ENCODE measurements at regions not wholly inside any gene's neighbourhood (a gene's known extent, or its start where the extent isn't known, plus 50 kb on each side); places are given as distances from the start of the nearest gene placed in this dataset.

DNA sequence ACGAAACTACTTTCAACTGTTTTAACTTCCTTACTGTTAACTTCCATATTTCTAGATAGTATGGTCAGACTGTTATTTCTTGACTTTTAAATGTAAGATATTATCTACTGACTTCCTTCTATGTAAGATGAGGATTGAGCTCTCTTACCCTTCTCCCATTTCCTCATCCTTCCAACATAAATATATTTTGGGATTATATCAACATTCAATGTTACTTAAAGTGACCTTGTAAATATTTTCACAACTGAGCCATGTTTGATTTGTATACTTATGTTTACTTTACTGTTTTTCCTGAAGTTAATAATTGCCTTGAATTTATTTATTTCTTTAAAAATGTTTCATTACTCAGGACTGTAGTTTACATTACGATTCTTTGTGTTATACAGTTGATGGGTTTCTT lies 148.7 kb downstream of the ZIC5 start:
- no peaks in the 10 kb centered on the region for H3K4me1 ChIP-seq (ENCODE audit: control insufficient read depth in 2 of 2, insufficient read depth in 2 of 2, low read length in 2 of 2)
- no peaks in the 10 kb centered on the region for H3K36me3 ChIP-seq (ENCODE audit: control insufficient read depth in 2 of 2, insufficient read depth in 2 of 2, low read length in 1 of 2)
- WGBS: 95% methylated on average over 2 of the region's 2 CpGs
- no peaks in the 10 kb centered on the region for H3K9me3 ChIP-seq (ENCODE audit: control insufficient read depth in 2 of 2, insufficient read depth in 1 of 2, low read length in 1 of 2)
- no peak for DNase-seq (ENCODE audit: low read depth in 6 of 9, low spot score in 9 of 9)
- no peak overlapping the region for H3K4me3 ChIP-seq (ENCODE audit: low read length in 2 of 2)
- H3K27ac ChIP-seq (ENCODE audit: low read depth in 1 of 2, low read length in 1 of 2): no peak overlapping the region
- H3K27me3 ChIP-seq (ENCODE audit: control insufficient read depth in 2 of 2, insufficient read depth in 1 of 2, low read length in 1 of 2): peaks cover 0 to 3% of the 10 kb centered on the region in 2 donors

DNA sequence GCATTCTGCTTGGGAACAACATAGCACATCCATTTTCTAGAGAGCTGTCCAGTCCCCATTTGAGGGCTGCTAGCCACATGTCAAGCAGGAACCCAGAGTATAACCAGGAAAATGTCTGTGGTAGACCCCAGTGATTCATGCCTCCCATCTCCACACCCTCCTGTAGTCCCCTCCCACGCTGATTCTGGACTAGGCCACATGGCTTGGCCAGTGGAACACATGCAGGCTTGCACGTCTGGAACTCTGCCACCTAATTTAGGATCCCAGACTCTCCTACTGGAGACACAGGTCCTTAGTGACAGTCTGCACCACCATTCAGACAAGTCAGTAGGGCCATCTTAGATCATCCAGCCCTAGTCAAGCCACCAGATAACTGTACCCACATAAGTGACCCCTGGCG lies 149.8 kb downstream of the ZIC5 start:
- Histone ChIP-seq H3K36me3 (ENCODE audit: control insufficient read depth in 2 of 2, insufficient read depth in 2 of 2, low read length in 1 of 2) (no peaks in the 10 kb centered on the region), H3K4me3 (ENCODE audit: low read length in 2 of 2) (no peak overlapping the region), H3K27ac (ENCODE audit: low read depth in 1 of 2, low read length in 1 of 2) (no peak overlapping the region), H3K27me3 (ENCODE audit: control insufficient read depth in 2 of 2, insufficient read depth in 1 of 2, low read length in 1 of 2) (no peaks in the 10 kb centered on the region), H3K4me1 (ENCODE audit: control insufficient read depth in 2 of 2, insufficient read depth in 2 of 2, low read length in 2 of 2) (no peaks in the 10 kb centered on the region), H3K9me3 (ENCODE audit: control insufficient read depth in 2 of 2, insufficient read depth in 1 of 2, low read length in 1 of 2) (no peaks in the 10 kb centered on the region)
- DNase-seq (ENCODE audit: low read depth in 6 of 9, low spot score in 9 of 9): no peak
- WGBS: 88% methylated on average over 3 of the region's 3 CpGs

DNA sequence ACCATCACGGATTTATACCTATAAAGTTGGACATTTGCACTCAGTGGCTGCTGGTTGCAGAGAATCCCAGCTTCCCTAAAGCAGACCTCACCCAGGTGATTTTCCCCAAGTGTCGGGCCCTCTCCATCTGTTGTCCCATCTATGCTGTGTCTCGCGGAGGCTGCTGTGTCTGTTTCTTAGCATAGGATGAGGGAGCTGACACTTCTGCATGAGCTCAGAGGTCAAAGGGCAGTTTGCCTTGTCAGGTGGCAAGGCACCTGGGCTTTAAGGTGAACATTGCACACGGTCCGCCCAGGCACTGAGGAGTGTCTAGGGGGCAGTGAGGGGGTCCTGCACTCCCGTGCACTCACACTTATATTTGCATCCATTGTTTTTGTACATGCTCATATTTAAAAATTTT lies 151.6 kb downstream of the ZIC5 start:
- Histone ChIP-seq H3K36me3 (ENCODE audit: control insufficient read depth in 2 of 2, insufficient read depth in 2 of 2, low read length in 1 of 2) (no peaks in the 10 kb centered on the region), H3K4me1 (ENCODE audit: control insufficient read depth in 2 of 2, insufficient read depth in 2 of 2, low read length in 2 of 2) (no peaks in the 10 kb centered on the region), H3K27me3 (ENCODE audit: control insufficient read depth in 2 of 2, insufficient read depth in 1 of 2, low read length in 1 of 2) (no peaks in the 10 kb centered on the region), H3K27ac (ENCODE audit: low read depth in 1 of 2, low read length in 1 of 2) (no peak overlapping the region), H3K4me3 (ENCODE audit: low read length in 2 of 2) (no peak overlapping the region), H3K9me3 (ENCODE audit: control insufficient read depth in 2 of 2, insufficient read depth in 1 of 2, low read length in 1 of 2) (no peaks in the 10 kb centered on the region)
- 94% methylated on average over 7 of the region's 7 CpGs for WGBS
- DNase-seq (ENCODE audit: low read depth in 6 of 9, low spot score in 9 of 9): no peak

DNA sequence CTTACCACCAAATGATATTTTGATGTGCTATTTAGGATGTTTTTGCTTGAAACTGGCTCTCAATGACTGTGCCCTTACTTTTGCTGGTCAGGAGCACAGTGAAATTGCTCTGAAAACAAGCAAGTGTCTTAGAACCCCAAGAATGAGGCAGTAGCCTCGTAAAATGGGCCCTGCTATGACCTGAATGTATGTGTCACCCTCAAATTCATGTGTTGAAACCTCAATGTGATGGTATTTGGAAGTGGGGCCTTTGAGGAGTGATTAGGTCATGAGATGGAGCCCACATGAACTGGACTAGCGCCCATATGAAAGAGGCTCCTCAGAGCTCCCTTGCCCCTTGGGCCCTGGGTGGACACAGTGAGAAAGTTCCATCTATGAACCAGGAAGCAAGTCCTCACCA lies 155.2 kb downstream of the ZIC5 start:
- Histone ChIP-seq H3K9me3 (ENCODE audit: control insufficient read depth in 2 of 2, insufficient read depth in 1 of 2, low read length in 1 of 2) (no peaks in the 10 kb centered on the region), H3K36me3 (ENCODE audit: control insufficient read depth in 2 of 2, insufficient read depth in 2 of 2, low read length in 1 of 2) (no peaks in the 10 kb centered on the region), H3K4me1 (ENCODE audit: control insufficient read depth in 2 of 2, insufficient read depth in 2 of 2, low read length in 2 of 2) (no peaks in the 10 kb centered on the region), H3K27ac (ENCODE audit: low read depth in 1 of 2, low read length in 1 of 2) (no peak overlapping the region), H3K4me3 (ENCODE audit: low read length in 2 of 2) (no peak overlapping the region), H3K27me3 (ENCODE audit: control insufficient read depth in 2 of 2, insufficient read depth in 1 of 2, low read length in 1 of 2) (no peaks in the 10 kb centered on the region)
- WGBS: 91% methylated on average over 2 of the region's 2 CpGs
- DNase-seq (ENCODE audit: low read depth in 6 of 9, low spot score in 9 of 9): no peak

DNA sequence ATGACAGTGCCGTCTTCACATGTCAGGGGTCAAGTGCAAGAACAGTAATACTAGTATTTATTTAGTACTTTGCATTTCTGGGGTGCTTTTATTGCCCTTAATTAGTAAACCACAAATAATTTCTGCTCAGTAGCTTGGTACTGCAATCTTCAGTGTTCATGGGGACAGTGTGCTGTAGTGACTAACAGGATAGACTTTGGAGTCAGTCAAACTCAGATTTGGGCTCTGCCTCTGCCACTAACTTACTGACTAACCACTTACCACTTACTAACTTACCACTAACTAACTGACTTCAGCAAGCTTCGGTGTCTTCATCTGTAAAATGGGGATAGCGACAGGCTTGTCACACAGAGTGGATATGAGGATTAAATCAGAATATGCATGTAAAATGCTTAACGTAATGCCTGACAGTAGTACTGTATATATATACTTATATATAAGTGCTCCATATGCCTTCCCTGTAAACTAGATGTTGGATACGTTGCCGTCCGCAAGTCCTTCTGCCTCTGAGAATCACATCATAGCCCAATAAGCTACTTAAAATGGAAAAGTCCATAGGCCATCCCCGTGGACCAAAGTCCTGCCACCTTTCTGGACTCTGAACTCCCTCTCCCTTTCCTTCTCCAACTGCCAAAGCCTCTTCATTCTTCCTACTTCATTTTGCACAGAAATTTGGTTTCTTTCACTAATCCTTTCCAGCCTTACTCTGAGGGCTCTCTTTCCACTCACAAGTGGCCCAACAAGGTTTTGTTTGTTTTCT lies 158.1 kb downstream of the ZIC5 start:
- H3K27me3 ChIP-seq (ENCODE audit: control insufficient read depth in 2 of 2, insufficient read depth in 1 of 2, low read length in 1 of 2): no peaks in the 10 kb centered on the region
- no peaks in the 10 kb centered on the region for H3K4me1 ChIP-seq (ENCODE audit: control insufficient read depth in 2 of 2, insufficient read depth in 2 of 2, low read length in 2 of 2)
- no peak overlapping the region for H3K27ac ChIP-seq (ENCODE audit: low read depth in 1 of 2, low read length in 1 of 2)
- H3K36me3 ChIP-seq (ENCODE audit: control insufficient read depth in 2 of 2, insufficient read depth in 2 of 2, low read length in 1 of 2): no peaks in the 10 kb centered on the region
- H3K4me3 ChIP-seq (ENCODE audit: low read length in 2 of 2): no peak overlapping the region
- 97% methylated on average over 8 of the region's 8 CpGs for WGBS
- H3K9me3 ChIP-seq (ENCODE audit: control insufficient read depth in 2 of 2, insufficient read depth in 1 of 2, low read length in 1 of 2): no peaks in the 10 kb centered on the region
- DNase-seq (ENCODE audit: low read depth in 6 of 9, low spot score in 9 of 9): no peak

DNA sequence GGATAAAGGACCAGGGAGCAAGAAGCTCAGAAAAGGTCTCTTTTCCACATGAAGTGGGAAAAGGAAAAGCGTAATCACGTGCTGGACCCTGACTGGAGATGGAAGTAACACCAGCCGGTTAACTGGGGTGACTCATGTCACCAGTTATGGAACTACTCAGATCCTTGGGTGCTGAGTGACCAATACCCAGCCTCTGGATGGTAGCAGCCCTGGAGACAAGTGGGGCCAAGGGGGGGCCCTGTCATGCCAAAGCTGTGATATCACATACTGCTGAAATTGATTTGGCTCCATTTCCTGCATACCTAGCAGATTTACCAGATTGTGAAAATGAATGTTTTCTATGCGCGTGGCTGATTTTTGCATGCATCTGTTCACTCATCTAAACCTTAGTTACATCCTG lies 158.9 kb downstream of the ZIC5 start:
- no peak for DNase-seq (ENCODE audit: low read depth in 6 of 9, low spot score in 9 of 9)
- no peaks in the 10 kb centered on the region for H3K36me3 ChIP-seq (ENCODE audit: control insufficient read depth in 2 of 2, insufficient read depth in 2 of 2, low read length in 1 of 2)
- 98% methylated on average over 5 of the region's 5 CpGs for WGBS
- no peaks in the 10 kb centered on the region for H3K27me3 ChIP-seq (ENCODE audit: control insufficient read depth in 2 of 2, insufficient read depth in 1 of 2, low read length in 1 of 2)
- no peaks in the 10 kb centered on the region for H3K4me1 ChIP-seq (ENCODE audit: control insufficient read depth in 2 of 2, insufficient read depth in 2 of 2, low read length in 2 of 2)
- no peaks in the 10 kb centered on the region for H3K9me3 ChIP-seq (ENCODE audit: control insufficient read depth in 2 of 2, insufficient read depth in 1 of 2, low read length in 1 of 2)
- H3K4me3 ChIP-seq (ENCODE audit: low read length in 2 of 2): no peak overlapping the region
- no peak overlapping the region for H3K27ac ChIP-seq (ENCODE audit: low read depth in 1 of 2, low read length in 1 of 2)

DNA sequence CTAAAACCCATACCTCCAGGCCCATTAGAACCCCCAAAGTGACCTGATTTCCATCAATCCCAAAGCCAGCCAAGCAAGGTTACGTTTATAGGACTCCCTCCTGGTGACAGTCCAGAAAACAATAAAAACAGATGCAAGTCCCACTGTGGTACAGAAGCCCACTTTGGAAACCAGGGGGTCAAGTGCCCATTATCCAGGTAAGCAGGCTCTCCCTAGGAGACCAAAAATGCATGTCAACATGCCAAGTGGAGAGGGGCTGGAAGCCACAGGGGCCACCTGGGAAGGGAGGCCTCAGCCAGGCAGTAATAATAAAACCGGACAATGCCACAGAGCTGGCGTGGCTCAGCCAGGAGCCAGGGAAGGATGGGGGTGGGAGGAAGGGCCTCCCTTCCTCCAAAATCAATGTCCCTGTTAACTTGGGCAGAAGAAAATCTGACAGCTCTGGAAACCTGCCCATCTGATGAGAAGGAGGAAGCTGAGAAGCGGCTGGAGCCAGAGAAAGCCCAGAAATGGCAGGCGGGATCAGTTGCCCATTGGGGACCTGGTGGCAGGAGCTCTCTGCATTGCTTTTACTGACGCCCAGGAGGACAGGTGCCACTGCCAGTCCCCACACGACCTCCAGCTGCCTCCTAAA lies 160.4 kb downstream of the ZIC5 start:
- no peak overlapping the region for H3K4me3 ChIP-seq (ENCODE audit: low read length in 2 of 2)
- WGBS: 93% methylated on average over 7 of the region's 7 CpGs
- H3K4me1 ChIP-seq (ENCODE audit: control insufficient read depth in 2 of 2, insufficient read depth in 2 of 2, low read length in 2 of 2): no peaks in the 10 kb centered on the region
- no peaks in the 10 kb centered on the region for H3K9me3 ChIP-seq (ENCODE audit: control insufficient read depth in 2 of 2, insufficient read depth in 1 of 2, low read length in 1 of 2)
- H3K27ac ChIP-seq (ENCODE audit: low read depth in 1 of 2, low read length in 1 of 2): no peak overlapping the region
- H3K36me3 ChIP-seq (ENCODE audit: control insufficient read depth in 2 of 2, insufficient read depth in 2 of 2, low read length in 1 of 2): no peaks in the 10 kb centered on the region
- no peak for DNase-seq (ENCODE audit: low read depth in 6 of 9, low spot score in 9 of 9)
- no peaks in the 10 kb centered on the region for H3K27me3 ChIP-seq (ENCODE audit: control insufficient read depth in 2 of 2, insufficient read depth in 1 of 2, low read length in 1 of 2)

DNA sequence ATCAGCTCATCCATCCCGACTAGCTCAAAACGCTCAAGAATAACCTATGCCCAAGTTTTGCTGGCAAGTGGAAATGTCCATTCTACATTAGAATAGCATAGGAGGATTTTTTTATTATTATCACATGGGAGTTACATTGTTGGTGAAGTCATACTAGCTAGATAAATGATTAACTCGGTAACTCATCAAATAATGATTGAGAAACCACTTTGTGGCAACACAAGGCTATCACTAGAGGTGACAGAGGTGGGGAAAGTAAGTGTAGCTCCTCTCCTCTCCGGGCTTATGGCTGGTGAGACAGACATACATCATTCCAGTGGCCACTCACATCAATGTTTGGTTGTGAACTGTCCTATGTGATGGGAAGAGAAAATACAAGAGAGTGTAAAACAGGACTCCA lies 161.6 kb downstream of the ZIC5 start:
- DNase-seq (ENCODE audit: low read depth in 6 of 9, low spot score in 9 of 9): no peak
- H3K9me3 ChIP-seq (ENCODE audit: control insufficient read depth in 2 of 2, insufficient read depth in 1 of 2, low read length in 1 of 2): no peaks in the 10 kb centered on the region
- H3K27me3 ChIP-seq (ENCODE audit: control insufficient read depth in 2 of 2, insufficient read depth in 1 of 2, low read length in 1 of 2): no peaks in the 10 kb centered on the region
- H3K27ac ChIP-seq (ENCODE audit: low read depth in 1 of 2, low read length in 1 of 2): no peak overlapping the region
- H3K36me3 ChIP-seq (ENCODE audit: control insufficient read depth in 2 of 2, insufficient read depth in 2 of 2, low read length in 1 of 2): no peaks in the 10 kb centered on the region
- 95% methylated on average over 4 of the region's 4 CpGs for WGBS
- H3K4me3 ChIP-seq (ENCODE audit: low read length in 2 of 2): no peak overlapping the region
- no peaks in the 10 kb centered on the region for H3K4me1 ChIP-seq (ENCODE audit: control insufficient read depth in 2 of 2, insufficient read depth in 2 of 2, low read length in 2 of 2)

DNA sequence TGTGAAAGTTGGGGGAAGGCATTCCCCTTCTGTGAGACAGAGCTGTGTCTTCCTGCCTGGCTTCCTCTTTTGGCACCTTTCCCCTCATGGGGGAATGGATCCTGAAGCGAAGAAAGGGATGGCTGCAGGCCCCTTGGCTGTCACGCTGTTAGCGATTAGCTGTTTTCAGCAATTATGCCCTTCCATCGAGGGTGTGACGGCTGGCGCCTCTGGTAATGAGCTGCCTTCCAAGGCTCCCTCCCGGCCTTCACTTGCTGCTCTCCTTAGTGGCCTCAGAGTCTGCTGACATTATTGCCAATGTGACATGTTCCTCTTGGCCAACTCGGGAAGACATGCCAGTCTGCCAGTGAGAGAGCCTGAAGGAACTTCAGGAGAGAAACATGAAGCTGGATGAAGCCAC lies 162.1 kb downstream of the ZIC5 start:
- no peaks in the 10 kb centered on the region for H3K4me1 ChIP-seq (ENCODE audit: control insufficient read depth in 2 of 2, insufficient read depth in 2 of 2, low read length in 2 of 2)
- no peak overlapping the region for H3K27ac ChIP-seq (ENCODE audit: low read depth in 1 of 2, low read length in 1 of 2)
- no peaks in the 10 kb centered on the region for H3K27me3 ChIP-seq (ENCODE audit: control insufficient read depth in 2 of 2, insufficient read depth in 1 of 2, low read length in 1 of 2)
- no peaks in the 10 kb centered on the region for H3K36me3 ChIP-seq (ENCODE audit: control insufficient read depth in 2 of 2, insufficient read depth in 2 of 2, low read length in 1 of 2)
- 93% methylated on average over 8 of the region's 8 CpGs for WGBS
- no peaks in the 10 kb centered on the region for H3K9me3 ChIP-seq (ENCODE audit: control insufficient read depth in 2 of 2, insufficient read depth in 1 of 2, low read length in 1 of 2)
- H3K4me3 ChIP-seq (ENCODE audit: low read length in 2 of 2): no peak overlapping the region
- no peak for DNase-seq (ENCODE audit: low read depth in 6 of 9, low spot score in 9 of 9)

All from thymus (tissue), 11 donors.